ENCODE measurements at regions not wholly inside any gene's neighbourhood (a gene's known extent, or its start where the extent isn't known, plus 50 kb on each side); places are given as distances from the start of the nearest gene placed in this dataset.

DNA sequence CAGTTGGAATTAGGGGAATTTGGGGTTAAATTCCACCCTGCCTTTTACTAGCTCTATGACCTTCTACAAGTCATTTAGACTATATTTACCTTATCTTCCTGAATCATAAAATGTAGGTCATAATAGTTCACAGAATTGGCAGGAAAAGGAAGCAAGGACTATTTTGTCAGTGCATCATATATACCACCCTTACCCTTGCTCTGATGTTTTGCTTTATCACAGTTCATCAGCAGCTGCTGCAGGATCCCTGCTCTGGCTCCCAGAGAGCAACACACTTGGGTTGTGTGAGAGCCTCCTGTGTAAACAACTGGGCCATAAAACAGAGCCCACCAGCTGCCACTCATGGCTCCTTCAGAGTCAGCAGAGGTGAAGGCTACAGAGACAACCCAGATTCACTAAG, 631.6 kb upstream of the CAMK1G start:
- TF ChIP-seq, protein P1, sequence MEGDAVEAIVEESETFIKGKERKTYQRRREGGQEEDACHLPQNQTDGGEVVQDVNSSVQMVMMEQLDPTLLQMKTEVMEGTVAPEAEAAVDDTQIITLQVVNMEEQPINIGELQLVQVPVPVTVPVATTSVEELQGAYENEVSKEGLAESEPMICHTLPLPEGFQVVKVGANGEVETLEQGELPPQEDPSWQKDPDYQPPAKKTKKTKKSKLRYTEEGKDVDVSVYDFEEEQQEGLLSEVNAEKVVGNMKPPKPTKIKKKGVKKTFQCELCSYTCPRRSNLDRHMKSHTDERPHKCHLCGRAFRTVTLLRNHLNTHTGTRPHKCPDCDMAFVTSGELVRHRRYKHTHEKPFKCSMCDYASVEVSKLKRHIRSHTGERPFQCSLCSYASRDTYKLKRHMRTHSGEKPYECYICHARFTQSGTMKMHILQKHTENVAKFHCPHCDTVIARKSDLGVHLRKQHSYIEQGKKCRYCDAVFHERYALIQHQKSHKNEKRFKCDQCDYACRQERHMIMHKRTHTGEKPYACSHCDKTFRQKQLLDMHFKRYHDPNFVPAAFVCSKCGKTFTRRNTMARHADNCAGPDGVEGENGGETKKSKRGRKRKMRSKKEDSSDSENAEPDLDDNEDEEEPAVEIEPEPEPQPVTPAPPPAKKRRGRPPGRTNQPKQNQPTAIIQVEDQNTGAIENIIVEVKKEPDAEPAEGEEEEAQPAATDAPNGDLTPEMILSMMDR (IDR thresholded peaks at IDR 0.05) = no peak
- TF ChIP-seq POLR2AphosphoS5 (IDR thresholded peaks at IDR 0.05) = no peak
